Left lobe of liver (tissue), 2 donors: ENCODE measurements at regions not wholly inside any gene's neighbourhood (a gene's known extent, or its start where the extent isn't known, plus 50 kb on each side); places are given as distances from the start of the nearest gene placed in this dataset.
"Not testable (repeated sequence)": the region's sequence is repeated elsewhere in the genome, so short reads cannot be mapped to it uniquely, and the experiment has no call there.

Source experiments
- ATAC-seq: fragments of 200-7000 bp; cut with Tn5 transposase; one replicate; pipeline ENCODE4 v1.9.1; 2020; ENCODE audit warnings: mild to moderate bottlenecking, moderate library complexity
- DNase-seq: peaks from one replicate; pipeline ENCODE4 v3.0.0-alpha.2; 2020; ENCODE audit warnings: low spot score
- donor health status: DM: no; HTN: no; CAD: no; lungs with moderate emphysema.
- donor health status: DM: no; HTN: yes; CAD: no.

DNA sequence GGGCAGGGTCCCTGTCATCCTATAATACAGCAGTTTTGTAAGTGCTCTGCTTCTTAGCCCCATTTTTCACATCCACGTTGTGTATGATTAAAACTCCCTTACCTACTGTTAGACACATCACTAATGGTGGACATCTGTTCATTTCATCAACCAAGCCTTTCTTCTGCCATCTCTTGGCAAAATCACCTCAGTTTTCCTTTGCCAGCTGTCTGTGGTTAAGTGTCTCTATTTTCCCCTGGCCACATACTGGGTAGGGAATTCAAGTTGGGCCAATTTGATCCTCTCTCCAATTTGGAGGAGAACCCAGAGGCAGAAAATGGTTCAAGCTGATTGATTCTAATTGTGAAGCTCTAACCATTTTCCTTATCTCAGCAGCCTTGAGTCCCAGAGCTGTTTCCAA, 436.1 kb downstream of the PCDH7 start:
- DNase-seq (no peak), ATAC-seq (no peak)

DNA sequence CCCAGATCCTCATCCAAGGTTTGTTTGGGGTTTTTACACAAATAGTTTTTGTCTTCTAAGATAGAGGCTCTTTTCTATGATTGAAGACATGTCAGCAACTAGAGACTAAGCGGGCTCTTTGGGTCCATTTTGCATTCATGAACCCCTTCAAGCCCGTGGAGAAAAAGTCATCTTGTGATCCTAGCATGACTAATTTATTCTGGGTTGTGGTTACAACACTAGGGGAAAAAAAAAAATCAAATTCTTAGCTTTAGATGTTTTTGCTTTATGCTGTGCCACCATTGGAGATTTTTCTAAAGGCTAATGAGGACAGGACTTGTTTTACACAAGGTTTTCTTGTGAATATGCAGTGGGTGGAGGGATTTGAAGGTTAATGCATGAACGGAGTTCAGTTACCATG, 440.0 kb downstream of the PCDH7 start:
- ATAC-seq, result no peak
- DNase-seq, result no peak

GRCh38 chr4:31169846-31170245, 449.7 kb downstream of the PCDH7 start:
- DNase-seq, result no peak
- no peak for ATAC-seq

DNA sequence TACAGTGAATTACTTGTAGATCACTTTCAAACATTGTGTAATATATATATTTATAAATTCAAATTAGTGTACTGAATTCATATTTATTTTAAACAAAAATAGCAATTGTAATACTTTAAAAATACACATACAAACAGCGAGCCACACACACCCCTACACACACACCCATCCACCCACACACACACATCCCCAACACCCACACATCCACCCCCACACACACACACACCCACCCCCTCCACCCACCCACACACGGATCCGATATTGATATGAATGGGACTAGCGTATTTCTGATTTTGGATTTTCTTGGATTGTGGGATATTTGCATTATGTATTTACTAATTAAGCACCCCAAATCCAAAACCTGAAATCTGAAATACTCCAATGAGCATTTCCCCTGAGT, 451.2 kb downstream of the PCDH7 start:
- ATAC-seq (no peak), DNase-seq (no peak)

- no peak for ATAC-seq
- no peak for DNase-seq
Observed at GRCh38 chr4:31175242-31175910, 455.2 kb downstream of the PCDH7 start.

- no peak for ATAC-seq
- DNase-seq, result no peak
Observed at GRCh38 chr4:31183256-31183655, 463.1 kb downstream of the PCDH7 start.

DNA sequence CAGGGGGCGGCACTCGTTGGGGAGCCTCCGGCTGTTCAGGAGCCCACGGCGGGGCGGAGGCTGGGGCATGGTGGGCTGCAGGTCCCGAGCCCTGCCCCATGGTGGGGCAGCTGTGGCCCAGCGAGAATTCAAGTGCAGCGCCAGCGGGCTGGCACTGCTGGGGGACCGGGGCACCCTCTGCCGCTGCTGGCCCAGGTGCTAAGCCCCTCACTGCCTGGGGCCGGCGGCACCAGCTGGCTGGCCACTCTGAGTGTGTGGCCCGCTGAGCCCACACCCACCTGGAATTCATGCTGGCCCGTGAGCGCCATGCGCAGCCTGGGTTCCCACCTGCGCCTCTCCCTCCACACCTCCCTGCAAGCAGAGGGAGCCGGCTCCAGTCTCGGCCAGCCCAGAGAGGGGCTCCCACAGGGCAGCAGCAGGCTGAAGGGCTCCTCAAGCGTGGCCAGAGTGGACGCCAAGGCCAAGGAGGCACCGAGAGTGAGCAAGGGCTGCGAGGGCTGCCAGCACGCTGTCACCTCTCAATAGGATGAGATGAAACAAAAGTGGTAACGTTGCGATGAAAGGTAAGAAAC, 464.9 kb downstream of the PCDH7 start:
- no peak for DNase-seq
- no peak for ATAC-seq

DNA sequence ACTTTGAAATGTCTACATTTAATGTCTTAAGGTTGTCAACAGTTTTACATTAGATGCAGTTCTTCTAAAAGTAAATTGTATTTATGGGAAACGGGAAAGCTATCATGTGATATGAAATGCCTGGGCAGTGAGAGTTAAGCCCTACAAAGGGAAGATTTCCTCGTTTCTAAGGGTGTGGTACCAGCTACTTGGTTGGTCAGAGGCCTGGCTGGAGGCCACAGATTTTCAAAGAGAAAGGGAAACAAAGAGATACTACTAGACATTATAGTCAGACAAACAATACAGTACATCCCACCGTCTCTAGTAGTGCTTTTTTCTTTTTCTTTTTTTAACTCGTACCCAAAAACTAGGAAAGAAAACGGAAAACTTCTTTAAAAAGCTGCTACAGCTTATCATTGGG, 467.8 kb downstream of the PCDH7 start:
- no peak for DNase-seq
- ATAC-seq, result no peak

DNA sequence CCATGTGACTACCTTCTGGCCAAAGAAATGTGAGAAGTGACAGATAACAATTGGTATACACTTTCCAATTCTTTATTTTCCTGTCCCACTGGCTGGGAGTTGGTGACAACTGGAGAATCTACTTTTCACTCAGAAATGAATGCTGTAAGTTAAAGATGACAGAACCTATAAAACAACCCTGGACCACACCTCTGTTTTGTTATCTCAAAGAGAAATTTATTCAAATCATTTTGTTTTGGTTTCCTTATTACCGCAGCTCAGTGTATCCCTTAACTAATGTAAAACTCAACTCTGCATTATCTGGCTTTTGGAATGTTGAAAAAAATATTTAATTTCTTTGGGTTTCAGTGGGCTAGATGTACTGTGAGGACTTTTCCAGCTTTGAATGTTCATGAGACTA, 469.8 kb downstream of the PCDH7 start:
- no peak for ATAC-seq
- DNase-seq, result no peak

DNA sequence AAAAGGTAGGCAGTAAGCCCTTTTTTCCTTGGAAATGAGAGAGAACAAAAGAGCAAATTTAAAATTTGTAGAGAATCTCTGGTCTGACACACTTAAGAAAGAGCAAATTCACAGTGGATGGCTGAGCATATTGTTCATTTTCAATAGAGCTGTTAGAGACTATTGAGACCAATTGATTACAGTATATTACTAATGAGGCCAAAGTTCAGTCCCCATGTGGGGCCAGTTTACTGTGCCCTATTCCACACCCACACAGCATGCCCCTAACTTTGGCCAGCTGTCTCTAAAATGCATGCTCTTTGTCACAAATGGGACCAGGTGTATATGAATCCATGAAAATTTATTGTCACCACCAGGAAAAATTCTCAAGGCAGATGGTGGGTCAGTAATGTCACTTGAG, 470.5 kb downstream of the PCDH7 start:
- ATAC-seq (no peak), DNase-seq (no peak)

- no peak for ATAC-seq
- no peak for DNase-seq
Observed at GRCh38 chr4:31192341-31192740, 472.2 kb downstream of the PCDH7 start.

DNA sequence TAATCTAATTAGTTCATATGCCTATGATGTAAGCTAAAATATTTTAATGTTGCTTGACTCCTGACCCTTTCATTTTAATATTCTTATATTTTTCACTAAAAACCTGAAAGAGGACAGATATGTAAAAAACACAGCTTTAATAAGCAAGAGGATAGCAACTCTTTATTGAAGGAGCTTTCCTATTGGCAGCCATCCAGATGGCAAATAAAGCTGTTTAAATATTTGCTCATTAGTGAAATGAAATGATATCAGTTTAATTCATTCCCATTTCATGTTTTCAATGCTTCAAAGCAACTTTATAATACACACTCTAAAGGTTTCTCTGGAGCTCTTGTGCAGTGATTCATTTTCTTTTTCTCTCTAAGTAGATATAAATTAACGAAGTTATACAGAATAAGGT, 473.4 kb downstream of the PCDH7 start:
- DNase-seq (no peak), ATAC-seq (no peak)

- ATAC-seq, result no peak
- no peak for DNase-seq
Observed at GRCh38 chr4:31194823-31195222, 474.7 kb downstream of the PCDH7 start.

GRCh38 chr4:31199644-31200043, 479.5 kb downstream of the PCDH7 start:
- DNase-seq (no peak), ATAC-seq (no peak)

GRCh38 chr4:31202054-31202453, 481.9 kb downstream of the PCDH7 start:
- not testable (repeated sequence) for ATAC-seq

DNA sequence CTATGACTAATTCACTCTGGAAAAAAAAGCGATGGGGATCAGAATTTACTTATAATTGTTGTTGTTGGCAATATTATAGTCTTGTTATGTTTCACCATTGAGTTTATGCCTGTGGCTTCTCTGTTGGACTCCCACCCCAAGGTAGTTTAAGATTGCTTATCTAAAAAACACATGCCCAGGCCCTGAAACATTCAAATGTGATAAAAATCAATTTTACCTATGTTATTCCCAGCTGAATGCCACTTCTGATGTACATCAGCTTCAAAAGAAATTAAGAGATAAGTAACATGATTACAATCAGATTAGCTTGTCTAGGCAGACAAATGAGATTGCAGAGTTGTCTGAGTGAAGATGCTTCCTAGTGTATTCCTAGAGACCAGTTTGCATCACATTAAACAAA, 484.7 kb downstream of the PCDH7 start:
- ATAC-seq, result no peak

More at GRCh38 chr4:31202054-31202453, 481.9 kb downstream of the PCDH7 start:
- DNase-seq, result not testable (repeated sequence)

DNA sequence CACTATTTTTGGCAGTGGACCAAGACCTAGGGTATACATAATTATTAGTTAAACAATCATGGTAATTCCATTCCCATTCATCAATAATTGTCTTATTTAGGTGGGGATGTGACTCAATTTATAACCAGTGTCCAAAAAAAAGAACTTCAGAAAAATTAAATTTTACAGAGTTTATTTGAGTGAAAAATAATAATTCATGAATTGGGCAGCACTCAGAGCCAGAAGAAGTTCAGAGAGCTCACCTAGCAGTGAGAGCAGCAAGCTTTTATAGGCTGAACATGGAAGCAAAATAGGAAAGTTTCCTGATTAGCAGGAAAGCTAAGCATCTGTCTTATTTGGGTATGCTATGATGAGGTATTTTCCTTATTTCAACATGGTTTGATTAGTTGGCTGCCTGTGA, 500.8 kb downstream of the PCDH7 start:
- no peak for ATAC-seq

More for the DNA sequence above, 484.7 kb downstream of the PCDH7 start:
- DNase-seq, result no peak

GRCh38 chr4:31228068-31228467, 507.9 kb downstream of the PCDH7 start:
- DNase-seq, result no peak

More for the DNA sequence above, 500.8 kb downstream of the PCDH7 start:
- DNase-seq, result no peak

DNA sequence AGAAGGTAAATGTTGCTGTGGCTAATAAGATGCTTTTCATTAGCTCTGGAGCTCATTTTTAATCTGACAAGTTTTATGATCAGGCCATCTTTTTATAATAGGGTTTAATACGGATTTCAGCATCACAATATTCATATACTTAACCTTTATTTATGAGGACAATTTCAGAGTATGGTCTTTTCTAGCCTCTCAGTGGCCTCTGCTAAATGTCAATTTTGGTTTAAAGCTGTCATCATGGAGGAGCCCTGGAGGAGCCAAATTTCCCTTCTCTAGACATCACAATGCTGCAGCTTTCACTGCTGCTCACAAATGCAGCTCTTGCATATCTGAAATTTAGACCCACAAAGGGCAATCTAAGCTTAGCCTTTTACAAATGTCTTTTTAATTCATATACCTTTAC, 510.4 kb downstream of the PCDH7 start:
- ATAC-seq, result no peak
- no peak for DNase-seq

More at GRCh38 chr4:31228068-31228467, 507.9 kb downstream of the PCDH7 start:
- no peak for ATAC-seq

DNA sequence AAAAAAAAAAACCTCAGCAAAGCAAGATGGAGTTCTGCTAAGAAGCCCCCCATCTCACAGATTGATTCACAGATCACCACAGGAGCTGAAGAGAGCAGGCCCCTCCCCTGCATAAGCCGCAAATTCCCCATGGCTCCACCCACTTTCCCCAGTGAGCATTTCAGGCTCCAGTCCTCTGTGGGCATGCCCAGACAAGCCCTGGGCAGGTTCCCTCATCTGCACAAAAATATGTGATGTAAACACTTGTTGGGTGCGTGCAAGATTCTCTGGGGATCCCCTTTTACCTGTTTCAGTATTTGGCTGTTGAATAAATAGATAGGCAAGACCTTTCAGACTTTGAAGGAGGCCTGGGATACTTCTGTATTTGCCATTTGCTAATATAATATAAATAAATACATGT, 514.3 kb downstream of the PCDH7 start:
- DNase-seq, result no peak
- no peak for ATAC-seq

DNA sequence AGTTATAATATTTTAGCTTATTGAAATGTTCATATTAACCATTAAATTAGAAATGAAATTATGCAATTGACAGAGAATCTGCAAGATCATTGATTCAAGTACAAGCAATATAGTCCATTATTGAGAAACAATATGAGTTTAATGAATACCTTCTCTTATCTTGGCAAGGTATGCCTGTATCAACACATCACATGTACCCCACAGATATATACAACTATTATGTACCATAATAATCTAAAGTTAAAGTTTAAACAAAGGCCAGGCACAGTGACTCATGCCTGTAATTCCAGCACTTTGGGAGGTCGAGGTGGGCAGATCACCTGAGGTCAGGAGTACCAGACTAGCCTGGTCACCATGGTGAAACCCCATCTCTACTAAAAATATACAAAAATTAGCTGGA, 514.7 kb downstream of the PCDH7 start:
- DNase-seq, result no peak
- no peak for ATAC-seq

GRCh38 chr4:31236020-31236638, 516.0 kb downstream of the PCDH7 start:
- ATAC-seq (no peak), DNase-seq (no peak)
